ENCODE measurements at regions not wholly inside any gene's neighbourhood (a gene's known extent, or its start where the extent isn't known, plus 50 kb on each side); places are given as distances from the start of the nearest gene placed in this dataset.

- Histone ChIP-seq H3K4me3 (ENCODE audit: low read length) (no peak overlapping the region), H3K27ac (ENCODE audit: low read length) (no peak overlapping the region), H3F3A (ENCODE audit: low read length, unreplicated experiment) (no peaks in the 10 kb centered on the region), H3K4me2 (ENCODE audit: low read length) (no peak overlapping the region), H3K36me3 (ENCODE audit: low read depth, low read length) (no peaks in the 10 kb centered on the region), H3K9me2 (replicated peaks; ENCODE audit: low read length) (no peaks in the 10 kb centered on the region), H3K4me1 (ENCODE audit: insufficient read depth, low read length) (no peaks in the 10 kb centered on the region), H3K9ac (ENCODE audit: low read length) (no peak overlapping the region), H3K79me2 (ENCODE audit: low read length) (no peaks in the 10 kb centered on the region), H2AFZ (ENCODE audit: low read length) (no peak overlapping the region), H3K27me3 (ENCODE audit: low read length) (no peaks in the 10 kb centered on the region), H3K9me3 (ENCODE audit: low read length) (no peaks in the 10 kb centered on the region), H4K20me1 (ENCODE audit: low read length) (no peaks in the 10 kb centered on the region)
- ATAC-seq: peak; percentile 86
- ChIA-PET CTCF (interaction anchor here (0.6 kb wide), 2 partner anchors 103 to 111 kb away, joined by 3 to 6 read pairs; no protein-coding TSS in a partner anchor), POLR2A (ENCODE audit: unreplicated experiment) (interaction anchor here (0.7 kb wide), 1 partner anchor 729 kb away, joined by 3 read pairs; no protein-coding TSS in a partner anchor)
- intact Hi-C loops (cut with micrococcal nuclease): no loop called here
- TF ChIP-seq, protein P1, sequence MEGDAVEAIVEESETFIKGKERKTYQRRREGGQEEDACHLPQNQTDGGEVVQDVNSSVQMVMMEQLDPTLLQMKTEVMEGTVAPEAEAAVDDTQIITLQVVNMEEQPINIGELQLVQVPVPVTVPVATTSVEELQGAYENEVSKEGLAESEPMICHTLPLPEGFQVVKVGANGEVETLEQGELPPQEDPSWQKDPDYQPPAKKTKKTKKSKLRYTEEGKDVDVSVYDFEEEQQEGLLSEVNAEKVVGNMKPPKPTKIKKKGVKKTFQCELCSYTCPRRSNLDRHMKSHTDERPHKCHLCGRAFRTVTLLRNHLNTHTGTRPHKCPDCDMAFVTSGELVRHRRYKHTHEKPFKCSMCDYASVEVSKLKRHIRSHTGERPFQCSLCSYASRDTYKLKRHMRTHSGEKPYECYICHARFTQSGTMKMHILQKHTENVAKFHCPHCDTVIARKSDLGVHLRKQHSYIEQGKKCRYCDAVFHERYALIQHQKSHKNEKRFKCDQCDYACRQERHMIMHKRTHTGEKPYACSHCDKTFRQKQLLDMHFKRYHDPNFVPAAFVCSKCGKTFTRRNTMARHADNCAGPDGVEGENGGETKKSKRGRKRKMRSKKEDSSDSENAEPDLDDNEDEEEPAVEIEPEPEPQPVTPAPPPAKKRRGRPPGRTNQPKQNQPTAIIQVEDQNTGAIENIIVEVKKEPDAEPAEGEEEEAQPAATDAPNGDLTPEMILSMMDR (conservative IDR thresholded peaks at IDR 0.05; ENCODE audit: low read depth, low read length): no peak
- TF ChIP-seq EZH2phosphoT487 (IDR thresholded peaks at IDR 0.05; ENCODE audit: borderline replicate concordance, low read length): no peak
- no peak for TF ChIP-seq EZH2 (IDR thresholded peaks at IDR 0.05; ENCODE audit: low read length, unreplicated experiment)
- no TSS peak for BruUV-seq (replicated peaks)
- DNase-seq: peak; percentile 67
Measured at GRCh38 chr14:53670701-53671100, 285.9 kb downstream of the BMP4 start.

DNA sequence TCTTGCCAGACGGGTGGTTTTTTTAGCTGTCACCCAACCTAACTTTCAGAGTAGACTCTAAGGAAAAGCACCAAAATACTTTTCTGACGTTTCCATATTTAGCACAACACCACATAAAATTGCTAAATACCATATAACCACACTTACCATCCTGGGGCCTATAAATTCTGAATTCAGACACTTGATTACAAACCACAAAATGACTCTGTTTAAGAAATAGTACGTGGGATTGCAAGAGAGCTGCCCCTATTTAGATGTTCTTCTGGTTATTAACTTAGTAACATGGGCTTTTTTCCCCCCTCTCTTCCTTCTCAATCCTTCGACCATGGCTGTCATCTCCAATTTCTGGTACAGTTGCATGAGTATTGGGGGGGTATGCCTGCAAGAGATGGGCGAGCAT lies 287.7 kb downstream of the BMP4 start:
- Histone ChIP-seq H3F3A (ENCODE audit: low read length, unreplicated experiment) (no peaks in the 10 kb centered on the region), H3K27me3 (ENCODE audit: low read length) (no peaks in the 10 kb centered on the region), H4K20me1 (ENCODE audit: low read length) (no peaks in the 10 kb centered on the region), H3K9me3 (ENCODE audit: low read length) (no peaks in the 10 kb centered on the region), H3K27ac (ENCODE audit: low read length) (no peak overlapping the region), H3K79me2 (ENCODE audit: low read length) (no peaks in the 10 kb centered on the region), H3K9me2 (replicated peaks; ENCODE audit: low read length) (no peaks in the 10 kb centered on the region), H3K4me2 (ENCODE audit: low read length) (no peak overlapping the region), H3K36me3 (ENCODE audit: low read depth, low read length) (no peaks in the 10 kb centered on the region), H3K4me1 (ENCODE audit: insufficient read depth, low read length) (no peaks in the 10 kb centered on the region), H3K4me3 (ENCODE audit: low read length) (no peak overlapping the region), H3K9ac (ENCODE audit: low read length) (no peak overlapping the region), H2AFZ (ENCODE audit: low read length) (no peak overlapping the region)
- POLR2A ChIA-PET (ENCODE audit: unreplicated experiment): no interaction called here
- CTCF ChIA-PET: no interaction called here
- DNase-seq (no peak), ATAC-seq (no peak)
- BruUV-seq (replicated peaks): no TSS peak
- intact Hi-C loops (cut with micrococcal nuclease): no loop called here
- no peak for TF ChIP-seq EZH2phosphoT487 (IDR thresholded peaks at IDR 0.05; ENCODE audit: borderline replicate concordance, low read length)

DNA sequence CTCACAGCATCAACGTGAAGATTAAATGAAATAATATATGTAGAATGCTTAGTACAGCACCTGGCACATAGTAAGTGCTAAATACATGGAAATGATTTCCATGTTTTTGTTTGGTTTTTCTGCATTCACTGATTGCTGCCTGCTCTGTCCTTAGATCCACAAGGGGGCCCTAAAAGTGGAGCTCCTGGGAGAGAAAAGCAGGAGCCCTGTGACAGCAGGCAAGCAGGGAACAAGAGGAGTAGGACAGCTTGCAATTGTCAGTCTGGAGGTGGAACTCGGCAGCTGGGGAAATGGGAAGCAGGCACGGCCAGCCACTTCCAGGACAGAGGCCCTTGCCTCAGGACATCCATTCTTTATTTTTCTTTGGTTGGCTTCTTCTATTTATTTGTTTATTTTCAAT lies 292.9 kb downstream of the BMP4 start:
- H3K4me3 ChIP-seq (ENCODE audit: low read length): no peak overlapping the region
- H3K79me2 ChIP-seq (ENCODE audit: low read length): no peaks in the 10 kb centered on the region
- H3K4me1 ChIP-seq (ENCODE audit: insufficient read depth, low read length): no peaks in the 10 kb centered on the region
- H3F3A ChIP-seq (ENCODE audit: low read length, unreplicated experiment): no peaks in the 10 kb centered on the region
- no peaks in the 10 kb centered on the region for H3K9me3 ChIP-seq (ENCODE audit: low read length)
- intact Hi-C loops (cut with micrococcal nuclease): loop anchor here (1.0 to 5.0 kb wide), 4 partner anchors 124 to 684 kb away; no protein-coding TSS in a partner anchor
- ChIA-PET CTCF (interaction anchor here (0.7 to 1.1 kb wide), 4 partner anchors 50 to 685 kb away, joined by 3 to 13 read pairs (median 7); no protein-coding TSS in a partner anchor), POLR2A (ENCODE audit: unreplicated experiment) (no interaction called here)
- H3K27ac ChIP-seq (ENCODE audit: low read length): no peak overlapping the region
- H3K9ac ChIP-seq (ENCODE audit: low read length): no peak overlapping the region
- no peak overlapping the region for H3K4me2 ChIP-seq (ENCODE audit: low read length)
- H4K20me1 ChIP-seq (ENCODE audit: low read length): no peaks in the 10 kb centered on the region
- TF ChIP-seq, protein P1 (conservative IDR thresholded peaks at IDR 0.05; ENCODE audit: low read depth, low read length): peak; percentile 70
- no peak for TF ChIP-seq EZH2 (IDR thresholded peaks at IDR 0.05; ENCODE audit: low read length, unreplicated experiment)
- no peak for TF ChIP-seq EZH2phosphoT487 (IDR thresholded peaks at IDR 0.05; ENCODE audit: borderline replicate concordance, low read length)
- ATAC-seq (peak; percentile 93), DNase-seq (peak; percentile 53)
- H3K9me2 ChIP-seq (replicated peaks; ENCODE audit: low read length): no peaks in the 10 kb centered on the region
- H3K36me3 ChIP-seq (ENCODE audit: low read depth, low read length): no peaks in the 10 kb centered on the region
- H3K27me3 ChIP-seq (ENCODE audit: low read length): peaks cover 2% of the 10 kb centered on the region; the same call in 1 of the 2 replicates
- no TSS peak for BruUV-seq (replicated peaks)
- H2AFZ ChIP-seq (ENCODE audit: low read length): no peak overlapping the region

Data from PC-3 (cell line).